Fibroblast of gingiva (primary cell): ENCODE measurements at regions not wholly inside any gene's neighbourhood (a gene's known extent, or its start where the extent isn't known, plus 50 kb on each side); places are given as distances from the start of the nearest gene placed in this dataset.

Experiments used
- DNase-seq: peaks from one replicate; pipeline ENCODE4 v3.0.0-alpha.2; 2011; ENCODE audit warnings: low read depth

DNA sequence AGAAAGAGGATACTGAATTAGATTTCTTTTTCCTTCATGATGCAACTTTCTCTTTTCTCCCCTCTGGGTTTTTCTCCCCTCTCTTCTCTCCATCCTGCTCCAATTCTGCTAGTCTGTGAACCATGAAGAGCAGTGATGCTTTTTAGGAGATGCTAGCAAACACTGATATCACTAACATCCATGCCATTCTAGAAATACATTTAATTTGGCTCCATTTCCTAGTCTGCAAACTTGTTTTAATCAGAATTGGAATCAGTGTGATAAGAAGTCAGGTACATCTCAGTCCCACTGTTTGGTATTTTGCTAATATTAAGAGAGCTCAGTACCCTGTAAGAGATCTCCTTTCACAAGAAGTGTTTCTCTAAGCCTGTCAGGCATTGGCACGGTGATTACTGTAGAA, 437.1 kb downstream of the RWDD3 start:
- DNase-seq, result no peak

DNA sequence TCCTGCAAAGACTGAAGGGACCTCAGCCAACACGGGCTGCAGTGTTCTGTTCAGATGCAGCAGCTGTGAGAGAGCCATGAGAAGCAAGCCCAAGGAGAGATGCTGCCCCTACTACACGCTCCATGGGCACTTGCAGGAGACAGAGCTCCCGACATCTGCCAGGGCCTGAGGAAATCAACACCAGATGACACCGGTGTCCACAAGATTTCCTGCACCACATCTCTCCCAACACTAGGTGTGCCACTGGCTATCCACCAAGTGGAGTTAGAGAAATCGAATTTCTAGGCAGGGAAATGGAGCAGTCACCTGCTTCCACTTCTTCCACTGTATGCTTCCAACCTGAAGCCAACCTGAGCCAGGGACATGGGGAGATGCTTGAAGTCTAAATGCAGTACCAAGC, 445.3 kb downstream of the RWDD3 start:
- DNase-seq, result no peak

DNA sequence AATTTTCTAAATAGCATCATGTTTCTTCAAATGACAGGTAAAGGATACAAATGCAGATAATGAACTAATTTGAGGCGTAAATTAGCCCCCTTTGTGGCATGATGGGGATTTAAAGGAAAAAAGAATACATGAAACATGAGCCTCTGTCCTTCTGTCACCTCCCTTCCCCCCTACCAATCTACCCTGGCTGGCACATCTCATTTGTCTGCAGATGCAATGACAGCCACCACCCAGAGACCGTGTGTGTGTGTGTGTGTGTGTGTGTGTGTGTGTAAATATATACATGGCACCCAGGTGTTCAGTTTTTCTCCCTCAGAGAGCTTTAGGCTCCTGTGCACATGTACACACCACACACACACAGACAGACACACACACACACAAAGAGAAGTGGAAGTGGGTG, 451.1 kb downstream of the RWDD3 start:
- no peak for DNase-seq

DNA sequence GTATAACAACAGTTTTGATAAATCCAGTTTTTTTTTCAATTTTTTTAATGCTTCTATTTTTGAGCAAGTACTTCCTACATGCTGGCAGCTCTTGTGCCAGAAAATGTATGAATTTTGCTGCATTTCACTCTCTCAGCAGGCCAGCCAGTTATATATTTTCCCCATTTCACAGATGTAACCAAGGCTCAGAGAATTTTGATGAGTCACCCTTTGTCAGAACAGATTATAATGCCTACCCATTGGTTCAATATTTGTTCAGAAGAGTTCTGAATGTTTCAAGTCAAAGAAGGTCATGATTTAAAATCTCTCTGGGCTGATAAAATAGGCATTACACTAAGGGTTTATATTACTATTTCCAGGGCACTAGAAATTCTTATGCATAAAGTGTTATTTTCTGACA, 452.2 kb downstream of the RWDD3 start:
- no peak for DNase-seq

DNA sequence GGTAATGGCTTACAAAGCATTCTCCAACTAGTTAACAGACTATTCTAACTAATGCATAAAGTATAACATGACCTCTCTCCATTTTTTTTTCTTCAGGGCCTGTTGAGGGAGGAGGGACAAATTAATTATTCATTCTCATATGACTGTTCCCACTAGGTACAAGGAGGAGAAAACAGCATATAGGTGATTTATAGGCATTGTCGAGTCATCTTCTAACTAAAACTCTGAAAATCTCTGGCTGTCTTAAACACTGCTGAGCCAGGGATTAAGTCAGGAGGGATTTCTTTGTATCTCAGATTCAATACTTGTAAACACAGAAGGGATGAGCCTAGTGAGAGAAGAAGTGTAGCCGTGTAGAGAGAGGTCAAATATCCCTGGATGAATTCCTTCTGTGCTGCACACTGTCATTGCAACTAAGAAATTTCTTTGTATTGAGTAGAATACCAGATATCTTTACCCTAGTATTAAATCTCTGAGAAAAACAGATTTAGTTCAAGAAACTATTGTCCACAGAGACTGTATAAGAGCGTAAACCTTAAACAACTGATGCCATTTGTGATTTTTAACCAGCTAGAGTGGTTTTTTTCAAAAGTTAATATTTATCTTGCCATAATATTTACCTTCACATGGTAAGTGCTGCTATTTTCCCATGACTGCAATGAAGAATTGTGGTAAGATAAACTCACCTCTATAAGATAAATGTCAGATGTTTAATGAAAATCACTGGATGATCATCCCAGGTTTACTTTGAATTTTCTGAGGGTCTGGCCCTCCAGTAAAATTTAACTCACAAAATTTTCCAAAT, 465.3 kb downstream of the RWDD3 start:
- DNase-seq, result no peak

DNA sequence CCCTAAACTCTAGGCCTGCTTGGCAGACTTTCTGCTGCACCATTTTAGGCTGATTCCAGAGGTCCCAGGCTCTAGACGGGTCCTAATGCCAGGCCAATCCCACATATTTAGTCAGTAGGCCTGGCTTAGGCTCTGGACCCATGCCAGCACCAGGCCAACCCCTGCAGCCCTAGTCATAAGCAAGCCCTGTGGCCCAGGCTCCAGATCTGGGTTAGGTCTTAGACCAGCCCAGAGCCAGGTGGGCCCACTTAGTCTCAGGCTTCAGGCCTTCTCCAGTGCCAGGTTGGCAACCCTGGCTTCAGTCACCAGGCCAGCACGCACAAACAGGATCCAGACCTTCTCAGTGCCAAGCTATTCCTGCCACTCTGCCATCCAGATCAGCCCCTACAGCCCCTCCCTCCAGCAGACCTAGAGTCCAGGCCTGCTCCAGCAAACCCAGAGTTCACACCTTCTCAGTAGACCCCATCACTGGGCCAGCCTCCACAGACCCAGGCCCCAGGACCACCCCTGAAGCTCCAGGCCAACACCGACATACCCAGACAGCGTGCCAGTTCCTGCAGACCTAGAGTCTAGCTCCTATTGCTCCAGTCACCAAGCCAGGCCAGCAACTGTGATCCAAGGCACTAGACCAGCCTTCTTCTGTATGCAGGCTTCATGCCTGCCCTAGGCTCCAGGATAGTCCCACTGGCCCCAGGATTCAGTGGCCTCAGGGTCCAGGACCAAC, 467.6 kb downstream of the RWDD3 start:
- no peak for DNase-seq

DNA sequence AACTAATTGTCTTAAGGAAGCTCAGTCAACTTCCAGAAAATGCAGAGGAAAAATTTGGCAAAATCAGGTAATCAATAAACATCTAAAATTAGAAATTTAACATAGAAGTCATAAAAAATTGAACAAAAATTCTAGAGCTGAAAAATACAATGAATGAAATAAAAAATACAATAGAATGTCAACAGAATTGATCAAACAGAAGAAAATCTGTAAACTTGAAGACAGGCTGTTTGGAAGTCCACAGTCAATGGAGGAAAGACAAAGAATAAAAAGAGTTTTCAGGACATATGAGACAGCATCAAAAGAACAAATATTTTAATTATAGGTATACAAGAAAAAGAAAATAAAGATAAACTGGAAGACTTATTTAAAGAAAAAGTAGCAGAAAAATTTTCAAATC, 469.0 kb downstream of the RWDD3 start:
- DNase-seq, result no peak

DNA sequence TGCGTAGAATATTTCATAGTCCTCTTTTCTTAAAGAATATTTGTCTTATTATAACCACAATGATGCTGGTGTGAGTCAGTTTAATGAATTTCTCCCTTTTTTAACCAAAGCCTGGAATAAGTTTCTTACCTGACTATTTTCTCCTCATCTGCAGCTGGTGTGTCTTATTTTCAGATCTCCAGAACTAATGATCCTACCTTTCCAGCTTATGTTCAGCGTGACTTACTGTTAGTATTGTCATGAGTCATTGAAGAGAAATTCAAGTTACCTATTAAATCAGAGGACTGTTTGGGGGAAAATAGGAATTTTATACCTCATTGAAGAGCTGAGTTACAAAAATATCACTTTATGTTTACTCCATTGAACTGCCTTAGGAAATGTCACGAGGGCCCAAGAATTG, 482.1 kb downstream of the RWDD3 start:
- no peak for DNase-seq

DNA sequence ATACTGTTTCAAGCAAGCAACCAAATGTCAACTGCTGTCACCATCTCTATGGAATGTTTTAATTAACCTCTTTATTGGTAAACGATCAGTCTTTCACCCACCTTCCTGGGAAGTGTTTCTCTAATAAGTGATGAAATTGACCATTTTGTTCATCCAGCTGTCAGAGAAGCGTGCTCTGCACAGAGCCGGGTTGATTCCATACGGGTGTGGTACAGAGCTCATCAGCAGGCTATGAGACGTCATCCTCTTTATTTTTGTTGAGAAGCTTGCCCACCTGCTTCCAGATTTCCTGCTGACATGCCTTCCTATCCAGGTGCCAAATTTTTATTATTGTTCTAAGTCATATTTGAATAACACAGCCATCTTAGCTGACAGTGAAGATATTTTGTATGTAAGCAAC, 482.5 kb downstream of the RWDD3 start:
- no peak for DNase-seq

DNA sequence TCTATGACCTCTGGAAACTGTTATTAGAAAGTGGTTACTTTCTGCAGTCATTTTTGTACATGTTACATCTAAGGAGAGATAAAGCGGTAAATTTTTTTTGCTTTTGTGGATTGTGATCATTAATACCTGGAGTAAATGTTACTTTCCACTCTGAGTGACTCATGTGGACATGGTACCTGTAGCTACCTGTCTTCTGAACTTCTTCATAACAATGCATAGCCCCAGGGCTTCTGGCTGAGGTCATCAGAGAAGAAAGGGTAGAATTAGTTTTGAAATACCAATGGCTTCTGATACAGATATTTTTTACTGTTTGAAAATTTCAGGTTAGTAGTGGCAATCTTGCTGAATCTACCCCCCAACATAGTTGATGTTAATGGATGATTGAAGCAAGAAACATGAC, 489.3 kb downstream of the RWDD3 start:
- DNase-seq, result no peak

DNA sequence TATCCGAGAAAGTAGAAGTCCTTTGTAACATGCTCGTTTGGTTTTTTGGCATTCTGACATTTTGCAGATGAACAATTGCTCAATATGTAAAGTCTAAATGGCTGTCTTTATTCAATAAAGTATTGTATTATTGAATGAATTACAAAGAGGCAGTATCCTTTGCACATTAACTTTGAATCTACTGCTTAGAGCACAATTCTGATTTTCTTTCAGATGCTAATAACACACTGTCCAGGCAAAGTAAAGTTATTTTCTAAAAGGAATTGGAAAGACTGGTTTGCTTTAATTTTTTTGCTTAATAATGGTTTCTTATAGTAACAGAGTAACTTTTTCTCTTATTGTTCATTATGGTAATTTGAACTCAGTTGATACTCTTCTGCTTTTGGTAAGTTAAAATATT, 494.8 kb downstream of the RWDD3 start:
- DNase-seq, result no peak

DNA sequence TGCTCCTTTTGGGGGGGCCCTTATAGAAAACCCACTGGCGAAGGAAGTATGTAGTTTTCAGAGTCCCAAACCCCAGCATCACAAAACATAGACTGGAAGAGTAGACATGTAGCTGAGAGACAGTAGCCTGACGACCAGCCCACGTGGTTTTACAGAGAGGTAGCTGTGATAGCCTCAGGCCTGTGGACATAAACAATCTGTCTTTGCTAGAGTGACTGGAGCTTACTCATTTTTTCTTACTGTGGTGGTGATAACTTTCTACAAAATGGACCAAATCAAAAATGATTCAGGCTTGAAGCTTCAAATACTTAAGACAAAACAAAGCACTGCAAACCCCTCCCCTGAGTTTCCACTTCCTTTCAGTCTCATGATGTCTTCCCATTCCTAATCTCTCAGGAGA, 497.0 kb downstream of the RWDD3 start:
- DNase-seq, result no peak

DNA sequence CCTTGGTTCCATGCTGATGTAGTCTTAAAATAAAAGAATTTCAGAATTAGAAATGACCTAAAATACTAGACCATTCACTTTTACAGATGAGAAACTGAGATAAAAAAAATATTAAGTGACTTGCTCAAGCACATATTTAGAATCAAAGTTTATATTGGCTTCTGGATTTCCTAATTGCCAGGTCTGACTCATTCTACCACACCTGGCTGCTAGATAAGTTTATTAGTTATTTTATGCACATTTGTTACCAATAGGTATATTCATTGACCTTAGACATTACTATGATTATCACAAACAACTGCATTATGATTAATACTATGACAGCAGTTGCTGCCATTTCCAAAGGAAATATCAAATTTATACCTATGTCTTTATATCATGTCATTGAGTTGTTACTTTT, 497.5 kb downstream of the RWDD3 start:
- no peak for DNase-seq

DNA sequence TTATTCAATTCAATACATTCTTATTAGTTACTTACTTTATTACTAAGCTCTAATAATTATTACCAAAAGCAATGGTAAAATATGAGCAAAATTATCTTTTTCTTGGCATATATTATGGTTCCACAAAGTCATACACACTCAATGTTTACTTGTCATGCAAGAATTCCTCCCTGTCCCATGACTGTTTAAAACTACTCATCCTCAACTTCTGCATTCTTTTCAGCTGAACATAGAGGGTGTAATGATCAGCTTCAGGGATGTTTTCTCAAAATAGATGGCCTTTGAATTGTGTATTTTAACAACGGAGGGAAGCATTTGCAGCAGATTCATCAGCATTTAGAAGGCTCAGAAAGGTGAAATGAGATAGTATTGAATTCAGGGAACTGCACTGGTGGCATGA, 499.0 kb downstream of the RWDD3 start:
- DNase-seq, result no peak

DNA sequence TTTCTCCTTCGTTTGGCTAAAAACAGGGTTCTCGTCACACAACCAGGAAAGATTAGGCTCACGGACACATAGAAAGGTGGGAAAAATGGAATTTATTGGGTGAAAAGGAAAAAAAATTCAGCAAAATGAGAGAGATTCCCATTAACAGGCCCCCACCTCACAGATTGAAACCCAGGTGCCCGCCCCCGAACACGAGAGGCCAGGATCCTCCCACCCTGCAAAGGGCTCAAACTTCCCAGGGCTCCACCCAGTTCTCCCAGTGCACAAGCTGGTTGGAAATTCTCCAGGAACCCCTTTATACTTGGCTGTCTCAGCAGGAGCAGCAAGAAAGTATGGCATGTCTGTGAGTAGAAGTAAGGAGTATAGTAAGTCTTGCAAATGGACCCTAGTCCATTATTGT, 499.7 kb downstream of the RWDD3 start:
- no peak for DNase-seq

DNA sequence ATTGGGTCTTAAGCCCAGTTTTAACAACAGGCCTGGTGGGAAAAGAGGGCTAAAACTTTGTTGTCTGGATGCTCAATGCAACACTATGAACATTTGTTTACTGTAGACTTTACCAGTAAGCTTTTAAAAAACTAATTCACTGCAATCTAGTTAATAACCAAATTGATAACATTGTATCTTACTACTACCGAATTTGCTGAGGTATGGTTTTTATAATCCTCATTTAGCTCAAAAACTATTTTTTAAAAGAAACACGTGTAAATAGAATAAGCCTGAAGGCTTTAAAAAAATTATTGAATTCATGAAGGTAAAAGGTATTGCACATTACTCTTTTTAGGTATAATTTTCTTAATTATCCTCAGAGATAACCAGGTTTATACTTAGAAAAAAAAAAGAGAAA, 500.6 kb downstream of the RWDD3 start:
- no peak for DNase-seq

DNA sequence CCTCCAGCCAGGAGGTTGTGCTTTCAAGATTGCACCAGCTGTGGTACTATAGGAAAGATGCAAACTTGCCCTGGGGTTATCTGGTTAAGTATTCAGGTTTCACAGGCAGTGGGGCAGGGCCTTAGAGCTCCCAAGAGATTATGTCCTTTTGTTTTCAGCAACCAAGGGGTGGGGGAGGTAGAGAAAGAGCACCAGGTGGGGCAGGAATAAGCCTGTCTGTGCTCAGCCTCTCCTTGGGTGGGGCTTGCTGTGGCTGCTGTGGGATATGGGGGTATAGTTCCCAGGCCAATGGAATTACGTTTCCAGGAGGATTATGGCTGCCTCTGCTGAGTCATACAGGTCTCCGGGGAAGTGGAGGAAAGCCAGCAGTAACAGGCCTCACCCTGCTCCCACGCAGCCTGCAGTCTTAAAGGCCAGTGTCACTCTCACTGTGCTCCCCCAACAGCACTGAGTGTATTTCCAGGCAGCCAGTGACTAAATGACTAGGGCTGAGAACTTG, 508.6 kb downstream of the RWDD3 start:
- no peak for DNase-seq

DNA sequence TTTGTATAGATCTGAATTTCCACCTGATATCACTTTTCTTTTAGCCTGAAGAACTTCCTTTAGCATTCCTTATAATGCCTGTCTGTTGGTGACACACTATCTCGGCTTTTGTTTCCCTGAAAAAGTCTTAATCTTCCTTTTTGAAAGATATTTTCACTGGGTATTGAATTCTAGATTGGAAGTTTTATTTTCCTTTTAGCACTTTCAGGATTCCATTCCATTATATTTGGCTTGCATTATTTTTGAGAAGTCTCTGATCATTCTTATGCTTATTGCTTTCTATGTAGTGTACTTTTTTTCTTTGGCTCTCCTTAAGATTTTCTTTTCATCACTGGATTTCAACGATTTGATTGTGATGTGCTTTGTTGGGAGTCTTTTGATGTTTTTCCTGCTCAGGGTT, 510.7 kb downstream of the RWDD3 start:
- no peak for DNase-seq

DNA sequence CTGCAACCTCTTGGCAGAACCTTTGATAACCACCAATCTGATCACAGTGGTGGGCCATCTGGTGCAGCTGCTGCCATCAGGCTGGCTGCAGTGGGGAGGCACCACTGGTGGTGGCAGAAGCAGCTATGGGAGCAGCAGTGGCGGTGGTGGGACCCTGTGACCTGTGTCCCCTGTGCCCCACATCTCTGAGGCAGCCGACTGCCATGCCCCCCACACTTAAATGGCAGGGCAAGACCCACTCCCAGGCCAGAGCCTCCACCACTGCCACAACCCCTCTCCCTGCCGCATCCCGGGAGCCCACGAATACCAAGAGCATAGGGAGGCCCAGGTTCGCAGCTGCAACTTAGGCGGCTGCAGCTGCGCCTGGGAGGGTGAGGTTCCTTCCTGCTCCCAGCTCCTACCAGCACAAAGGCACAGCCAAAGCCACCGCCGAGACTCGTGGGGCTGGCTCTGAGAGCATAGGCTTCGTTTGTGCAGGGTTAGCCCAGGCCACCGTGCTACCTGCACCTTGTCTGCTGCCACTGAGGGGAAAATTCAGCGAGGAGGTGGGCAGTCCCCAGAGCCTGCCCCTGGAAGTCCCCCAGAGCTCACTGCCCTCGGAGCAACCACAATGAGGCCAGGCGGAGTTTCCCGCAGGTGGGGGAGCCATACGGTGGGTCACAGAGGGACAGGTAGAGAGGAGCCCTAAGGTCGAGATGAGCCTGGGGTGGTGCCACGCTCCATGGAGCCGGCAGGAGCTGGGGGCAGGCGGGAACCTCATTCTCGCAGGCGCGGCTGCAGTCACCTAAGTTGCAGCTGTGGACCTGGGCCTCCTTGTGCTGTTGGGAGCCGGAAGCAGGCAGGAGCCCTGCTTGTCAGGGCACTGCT, 518.7 kb downstream of the RWDD3 start:
- DNase-seq, result no peak

DNA sequence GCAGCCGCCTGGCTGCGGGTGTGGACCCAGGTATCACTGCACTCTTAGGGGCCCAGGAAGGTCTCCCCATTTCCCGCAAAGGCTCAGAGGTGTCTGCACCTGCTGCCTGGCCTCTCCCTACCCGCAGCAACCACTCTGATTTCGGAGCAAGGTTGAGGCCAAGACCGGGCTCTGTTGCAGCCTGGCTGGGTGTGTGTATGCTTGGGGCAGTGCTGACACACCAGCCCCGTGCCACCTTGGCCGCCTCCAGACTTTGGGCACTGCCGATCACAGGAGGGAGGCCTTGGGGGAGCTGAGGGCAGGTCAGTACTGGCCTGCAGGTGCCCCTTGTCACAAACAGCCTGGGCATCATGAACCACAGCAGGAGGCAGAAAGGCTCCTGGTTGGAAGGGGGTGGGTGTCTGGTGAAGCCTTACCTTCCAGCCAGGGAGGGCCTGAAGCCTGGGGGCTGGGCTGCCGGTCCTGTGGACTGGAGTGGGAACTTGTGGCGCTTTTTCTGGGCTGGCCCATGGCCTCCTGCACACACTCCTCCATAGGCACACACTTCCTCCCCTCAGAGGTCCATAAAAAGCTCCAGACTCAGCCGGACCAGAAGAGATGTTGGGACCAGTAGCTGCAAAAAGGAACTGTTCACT, 519.5 kb downstream of the RWDD3 start:
- no peak for DNase-seq

DNA sequence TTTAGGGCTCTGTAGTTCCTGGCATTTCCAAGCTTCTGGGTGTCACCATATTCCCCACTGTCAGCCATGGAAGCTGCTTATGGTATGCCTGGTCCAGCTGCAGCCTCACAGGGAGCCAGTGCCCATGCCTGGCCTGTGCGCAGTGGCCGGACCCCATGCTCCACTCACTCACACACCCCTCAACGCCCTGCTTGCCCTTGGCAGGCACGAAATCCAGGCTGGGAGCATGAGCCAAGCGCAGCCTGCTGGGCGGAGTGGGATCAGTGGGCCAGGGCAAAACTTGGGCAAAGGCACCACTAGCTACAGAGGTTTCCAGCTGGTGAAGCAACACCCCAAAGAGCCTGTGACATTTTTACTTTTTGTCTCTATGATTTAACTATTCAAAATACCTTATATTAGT, 520.4 kb downstream of the RWDD3 start:
- DNase-seq, result no peak

DNA sequence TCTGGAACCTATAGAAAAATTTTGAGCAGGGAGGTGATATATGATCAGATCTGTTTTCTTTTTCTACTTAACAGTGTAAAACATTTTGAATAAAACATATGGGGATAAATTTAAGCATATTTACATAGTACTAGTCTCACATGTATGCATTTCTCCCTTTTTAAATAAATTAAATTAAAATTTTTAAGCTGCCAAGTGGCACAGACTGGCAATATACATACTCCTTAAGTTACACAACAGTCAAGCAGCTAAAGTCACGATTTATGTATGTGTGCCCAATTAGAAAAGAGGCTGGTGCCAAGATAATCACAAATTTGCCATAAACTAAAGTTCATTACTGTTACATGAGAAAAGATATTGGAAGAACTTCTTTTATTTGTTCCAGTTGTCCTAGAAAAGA, 532.0 kb downstream of the RWDD3 start:
- DNase-seq, result no peak
